ENCODE measurements at regions not wholly inside any gene's neighbourhood (a gene's known extent, or its start where the extent isn't known, plus 50 kb on each side); places are given as distances from the start of the nearest gene placed in this dataset.

- no peak for TF ChIP-seq CTCF (IDR thresholded peaks at IDR 0.05)
- no peak for TF ChIP-seq POLR2A (IDR thresholded peaks at IDR 0.05)
These were observed 283.7 kb upstream of the NR4A3 start for GRCh38 chr9:99537996-99538395.

All from thyroid gland (tissue), 4 donors.